ENCODE measurements at regions not wholly inside any gene's neighbourhood (a gene's known extent, or its start where the extent isn't known, plus 50 kb on each side); places are given as distances from the start of the nearest gene placed in this dataset.

GRCh38 chr16:20175358-20175757 lies 101.7 kb upstream of the GPR139 start:
- Histone ChIP-seq H3K4me1 (ENCODE audit: control insufficient read depth, extremely low read depth, insufficient read depth, low read length) (no peaks in the 10 kb centered on the region), H3K9ac (ENCODE audit: control insufficient read depth, extremely low read depth, insufficient read depth, low read length) (no peak overlapping the region), H4K20me1 (ENCODE audit: control insufficient read depth, extremely low read depth, insufficient read depth, low read length) (no peaks in the 10 kb centered on the region), H3K9me1 (ENCODE audit: control insufficient read depth, extremely low read depth, insufficient read depth, low read length) (no peaks in the 10 kb centered on the region), H3K27ac (ENCODE audit: control insufficient read depth, insufficient read depth, low read length) (no peak overlapping the region), H3K9me3 (ENCODE audit: control insufficient read depth, low read depth, low read length) (peaks cover 2% of the 10 kb centered on the region), H2AFZ (ENCODE audit: control insufficient read depth, low read length) (no peak overlapping the region), H3K4me3 (ENCODE audit: control insufficient read depth in 2 of 3, extremely low read depth in 1 of 3, insufficient read depth in 2 of 3, low read depth in 1 of 3, low read length in 3 of 3) (no peak overlapping the region), H3K79me2 (ENCODE audit: control insufficient read depth, insufficient read depth, low read length) (no peaks in the 10 kb centered on the region), H3K36me3 (ENCODE audit: control insufficient read depth in 2 of 2, extremely low read depth in 1 of 2, insufficient read depth in 2 of 2, low read length in 2 of 2) (no peaks in the 10 kb centered on the region), H3K27me3 (ENCODE audit: control insufficient read depth, extremely low read depth, insufficient read depth, low read length) (no peaks in the 10 kb centered on the region), H3K4me2 (ENCODE audit: control insufficient read depth, extremely low read depth, insufficient read depth, low read depth, low read length) (no peak overlapping the region)
- DNase-seq (ENCODE audit: low read depth, low spot score) (no peak), FAIRE-seq (no peak)
- dilution Hi-C loops (cut with MboI; ENCODE audit: extremely low pct_ligation_motif_present, low sequenced_read_pairs): no loop called here
- TF ChIP-seq EZH2 (IDR thresholded peaks at IDR 0.05; ENCODE audit: low read length): no peak
- no peak for TF ChIP-seq CTCF (optimal IDR thresholded peaks at IDR 0.05 in 1 of 3, IDR thresholded peaks at IDR 0.05 in 1 of 3, conservative IDR thresholded peaks at IDR 0.05 in 1 of 3; ENCODE audit: extremely low read depth in 1 of 3, insufficient read depth in 2 of 3, low read length in 3 of 3)

GRCh38 chr16:20167323-20167722 lies 93.6 kb upstream of the GPR139 start:
- H2AFZ ChIP-seq (ENCODE audit: control insufficient read depth, low read length): no peak overlapping the region
- no peak overlapping the region for H3K27ac ChIP-seq (ENCODE audit: control insufficient read depth, insufficient read depth, low read length)
- H3K9me1 ChIP-seq (ENCODE audit: control insufficient read depth, extremely low read depth, insufficient read depth, low read length): no peaks in the 10 kb centered on the region
- H4K20me1 ChIP-seq (ENCODE audit: control insufficient read depth, extremely low read depth, insufficient read depth, low read length): no peaks in the 10 kb centered on the region
- FAIRE-seq (no peak), DNase-seq (ENCODE audit: low read depth, low spot score) (no peak)
- H3K4me1 ChIP-seq (ENCODE audit: control insufficient read depth, extremely low read depth, insufficient read depth, low read length): no peaks in the 10 kb centered on the region
- H3K9ac ChIP-seq (ENCODE audit: control insufficient read depth, extremely low read depth, insufficient read depth, low read length): no peak overlapping the region
- no peak overlapping the region for H3K4me2 ChIP-seq (ENCODE audit: control insufficient read depth, extremely low read depth, insufficient read depth, low read depth, low read length)
- no peaks in the 10 kb centered on the region for H3K79me2 ChIP-seq (ENCODE audit: control insufficient read depth, insufficient read depth, low read length)
- no peak overlapping the region for H3K4me3 ChIP-seq (ENCODE audit: control insufficient read depth in 2 of 3, extremely low read depth in 1 of 3, insufficient read depth in 2 of 3, low read depth in 1 of 3, low read length in 3 of 3)
- no peaks in the 10 kb centered on the region for H3K36me3 ChIP-seq (ENCODE audit: control insufficient read depth in 2 of 2, extremely low read depth in 1 of 2, insufficient read depth in 2 of 2, low read length in 2 of 2)
- dilution Hi-C loops (cut with MboI; ENCODE audit: extremely low pct_ligation_motif_present, low sequenced_read_pairs): no loop called here
- H3K27me3 ChIP-seq (ENCODE audit: control insufficient read depth, extremely low read depth, insufficient read depth, low read length): no peaks in the 10 kb centered on the region
- no peak for TF ChIP-seq EZH2 (IDR thresholded peaks at IDR 0.05; ENCODE audit: low read length)
- no peak for TF ChIP-seq CTCF (optimal IDR thresholded peaks at IDR 0.05 in 1 of 3, IDR thresholded peaks at IDR 0.05 in 1 of 3, conservative IDR thresholded peaks at IDR 0.05 in 1 of 3; ENCODE audit: extremely low read depth in 1 of 3, insufficient read depth in 2 of 3, low read length in 3 of 3)
- no peaks in the 10 kb centered on the region for H3K9me3 ChIP-seq (ENCODE audit: control insufficient read depth, low read depth, low read length)

Measured in keratinocyte (primary cell).